WTC11 (cell line): ENCODE measurements at regions not wholly inside any gene's neighbourhood (a gene's known extent, or its start where the extent isn't known, plus 50 kb on each side); places are given as distances from the start of the nearest gene placed in this dataset.
A peak's percentile ranks its signal among the peaks of the same experiment; 100 is the strongest.

Experiments
- ATAC-seq: fragments of 200-7000 bp; cut with Tn5 transposase; 2 replicates; pipeline ENCODE4 v1.10.0; 2021; ENCODE audit warnings: mild to moderate bottlenecking, moderate library complexity
- CTCF ChIA-PET: fragments of 300-600 bp; sonication (Branson Sonifier 250); formaldehyde crosslinking; loops from one replicate; lab custom pipeline; 2021; ENCODE audit warnings: antibody characterized with exemption; lab: Charles Lee
- POLR2A ChIA-PET: fragments of 350-600 bp; sonication (Branson Sonifier 250); formaldehyde crosslinking; loops from one replicate; lab custom pipeline; 2021; ENCODE audit warnings: antibody characterized with exemption; lab: Charles Lee
- DNase-seq: peaks from one replicate; pipeline ENCODE4 v3.0.0; 2021; ENCODE audit warnings: low spot score
- H3K27ac Mint-ChIP-seq: 2 replicates; pipeline ENCODE4 v1.8.0; 2021; ENCODE audit warnings: mixed read lengths
- H3K27me3 Mint-ChIP-seq: 2 replicates; pipeline ENCODE4 v1.8.0; 2021; ENCODE audit warnings: low read depth, mild to moderate bottlenecking, moderate library complexity, mixed read lengths
- H3K36me3 Mint-ChIP-seq: 2 replicates; pipeline ENCODE4 v1.8.0; 2021; ENCODE audit warnings: mixed read lengths
- H3K4me1 Mint-ChIP-seq: 2 replicates; pipeline ENCODE4 v1.8.0; 2022; ENCODE audit warnings: mixed read lengths
- H3K4me3 Mint-ChIP-seq: 2 replicates; pipeline ENCODE4 v1.8.0; 2021; ENCODE audit warnings: mild to moderate bottlenecking, moderate library complexity, mixed read lengths
- H3K9me3 Mint-ChIP-seq: 2 replicates; pipeline ENCODE4 v1.8.0; 2021; ENCODE audit warnings: mixed read lengths
- ATF1 ChIP-seq: sonication (generic); formaldehyde crosslinking; IDR thresholded peaks from 2 replicates; pipeline ENCODE4 v1.8.1; 2023; ENCODE audit warnings: mild to moderate bottlenecking, moderate library complexity, missing genetic modification reagents
- ELF4 ChIP-seq: sonication (generic); formaldehyde crosslinking; IDR thresholded peaks from 2 replicates; pipeline ENCODE4 v1.8.1; 2022; ENCODE audit warnings: low read depth, mild to moderate bottlenecking, moderate library complexity, missing genetic modification reagents
- EMX1 ChIP-seq: fragments of 250-450 bp; sonication (Bioruptor Pico); IDR thresholded peaks from 2 replicates; pipeline ENCODE4 v1.8.0; 2021; ENCODE audit warnings: mild to moderate bottlenecking
- ETV6 ChIP-seq: sonication (generic); formaldehyde crosslinking; IDR thresholded peaks from 2 replicates; pipeline ENCODE4 v1.8.1; 2022; ENCODE audit warnings: mild to moderate bottlenecking, missing genetic modification reagents
- GTF2I ChIP-seq: fragments of 250-450 bp; sonication (Bioruptor Pico); conservative IDR thresholded peaks from 2 replicates; pipeline ENCODE4 v1.4.0; 2021; ENCODE audit warnings: mild to moderate bottlenecking
- HMGA2 ChIP-seq: fragments of 250-450 bp; sonication (Bioruptor Pico); IDR thresholded peaks from 2 replicates; pipeline ENCODE4 v1.4.0; 2021; ENCODE audit warnings: mild to moderate bottlenecking, moderate library complexity
- JUN ChIP-seq: sonication (generic); formaldehyde crosslinking; IDR thresholded peaks from 2 replicates; pipeline ENCODE4 v1.8.0; 2023; ENCODE audit warnings: mild to moderate bottlenecking, missing genetic modification reagents
- MAX ChIP-seq: sonication (generic); formaldehyde crosslinking; IDR thresholded peaks from 2 replicates; pipeline ENCODE4 v1.8.0; 2022; ENCODE audit warnings: mild to moderate bottlenecking, missing genetic modification reagents
- MYBL2 ChIP-seq: sonication (generic); formaldehyde crosslinking; IDR thresholded peaks from 2 replicates; pipeline ENCODE4 v1.8.1; 2023; ENCODE audit warnings: mild to moderate bottlenecking, moderate library complexity, missing genetic modification reagents
- NFATC4 ChIP-seq: fragments of 250-450 bp; sonication (Bioruptor Pico); IDR thresholded peaks from 2 replicates; pipeline ENCODE4 v1.9.0; 2021; ENCODE audit warnings: mild to moderate bottlenecking
- TCF7 ChIP-seq: sonication (generic); formaldehyde crosslinking; IDR thresholded peaks from 2 replicates; pipeline ENCODE4 v1.8.0; 2022; ENCODE audit warnings: mild to moderate bottlenecking, low read depth, missing genetic modification reagents, moderate library complexity
- TEAD4 ChIP-seq: sonication (generic); formaldehyde crosslinking; IDR thresholded peaks from 2 replicates; pipeline ENCODE4 v1.8.0; 2022; ENCODE audit warnings: mild to moderate bottlenecking, missing genetic modification reagents
- USF2 ChIP-seq: sonication (generic); formaldehyde crosslinking; IDR thresholded peaks from 2 replicates; pipeline ENCODE4 v1.8.1; 2023; ENCODE audit warnings: mild to moderate bottlenecking, missing genetic modification reagents, moderate library complexity
- ZMAT4 ChIP-seq: fragments of 250-450 bp; sonication (Bioruptor Pico); IDR thresholded peaks from 2 replicates; pipeline ENCODE4 v1.9.0; 2021; ENCODE audit warnings: mild to moderate bottlenecking
- ZSCAN18 ChIP-seq: fragments of 250-450 bp; sonication (Bioruptor Pico); IDR thresholded peaks from 2 replicates; pipeline ENCODE4 v2.1.2; 2022; ENCODE audit warnings: mild to moderate bottlenecking, moderate library complexity
- TF ChIP-seq, protein P1 (sequence below): sonication (generic); formaldehyde crosslinking; IDR thresholded peaks from 2 replicates; pipeline ENCODE4 v1.8.1; 2023; ENCODE audit warnings: mild to moderate bottlenecking, missing genetic modification reagents, moderate library complexity
- TF ChIP-seq, protein P2 (sequence below): fragments of 250-450 bp; sonication (Bioruptor Pico); IDR thresholded peaks from 2 replicates; pipeline ENCODE4 v1.9.0; 2021; ENCODE audit warnings: mild to moderate bottlenecking, borderline replicate concordance
- TF ChIP-seq, protein P3 (sequence below): fragments of 250-450 bp; sonication (Bioruptor Pico); IDR thresholded peaks from 2 replicates; pipeline ENCODE4 v1.8.0; 2021; ENCODE audit warnings: mild to moderate bottlenecking
- TF ChIP-seq, protein P4 (sequence below): sonication (generic); formaldehyde crosslinking; IDR thresholded peaks from 2 replicates; pipeline ENCODE4 v1.8.0; 2022; ENCODE audit warnings: mild to moderate bottlenecking, missing genetic modification reagents

DNA sequence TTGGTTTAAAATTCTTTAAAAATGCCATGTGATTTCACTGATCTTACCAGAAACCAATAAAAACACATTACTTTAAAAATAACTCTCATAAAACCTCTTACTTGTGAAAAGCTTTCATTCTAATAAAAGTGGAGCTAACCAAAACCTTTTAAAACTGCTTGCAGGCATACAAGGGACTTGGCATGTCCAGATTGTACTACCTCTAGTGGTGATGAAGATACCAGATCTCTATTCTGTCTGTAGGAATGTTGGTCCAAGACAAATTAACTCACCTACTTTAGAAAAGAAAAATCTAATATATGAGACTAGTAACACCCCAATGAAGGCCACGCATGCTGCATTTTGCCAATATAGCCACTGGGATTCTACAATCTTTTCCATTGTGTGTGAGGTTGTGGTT, 151.0 kb upstream of the SALL1 start:
- ChIA-PET POLR2A (no interaction called here), CTCF (no interaction called here)
- no peak for TF ChIP-seq JUN (CRISPR knock-in tag)
- no peak for TF ChIP-seq ELF4 (CRISPR knock-in tag)
- Mint-ChIP-seq H3K27ac (no peak overlapping the region), H3K4me3 (no peak overlapping the region), H3K4me1 (peaks cover 12% of the 10 kb centered on the region), H3K9me3 (peaks cover 40% of the 10 kb centered on the region), H3K36me3 (peaks cover 22% of the 10 kb centered on the region), H3K27me3 (no peaks in the 10 kb centered on the region; the same call in 1 of the 2 replicates)
- ATAC-seq (no peak), DNase-seq (no peak)

- Mint-ChIP-seq H3K36me3 (peaks cover 32% of the 10 kb centered on the region), H3K27ac (no peak overlapping the region), H3K4me1 (no peaks in the 10 kb centered on the region), H3K9me3 (peaks cover 57% of the 10 kb centered on the region), H3K4me3 (no peak overlapping the region), H3K27me3 (no peaks in the 10 kb centered on the region; the same call in 1 of the 2 replicates)
- DNase-seq (no peak), ATAC-seq (no peak)
- no peak for TF ChIP-seq MYBL2 (CRISPR knock-in tag)
- no peak for TF ChIP-seq TEAD4 (CRISPR knock-in tag)
- TF ChIP-seq MAX, result no peak
- TF ChIP-seq, protein P1, sequence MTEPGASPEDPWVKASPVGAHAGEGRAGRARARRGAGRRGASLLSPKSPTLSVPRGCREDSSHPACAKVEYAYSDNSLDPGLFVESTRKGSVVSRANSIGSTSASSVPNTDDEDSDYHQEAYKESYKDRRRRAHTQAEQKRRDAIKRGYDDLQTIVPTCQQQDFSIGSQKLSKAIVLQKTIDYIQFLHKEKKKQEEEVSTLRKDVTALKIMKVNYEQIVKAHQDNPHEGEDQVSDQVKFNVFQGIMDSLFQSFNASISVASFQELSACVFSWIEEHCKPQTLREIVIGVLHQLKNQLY (CRISPR knock-in tag), result no peak
- no peak for TF ChIP-seq TCF7 (CRISPR knock-in tag)
- no peak for TF ChIP-seq ETV6 (CRISPR knock-in tag)
- no peak for TF ChIP-seq ZSCAN18
- CTCF ChIA-PET, result no interaction called here
- POLR2A ChIA-PET, result no interaction called here
Measured at GRCh38 chr16:51298800-51299199, 147.7 kb upstream of the SALL1 start.

GRCh38 chr16:51290442-51291285, 139.6 kb upstream of the SALL1 start:
- ATAC-seq (peak; percentile 90), DNase-seq (peak; percentile 15)
- Mint-ChIP-seq H3K36me3 (peaks cover 11% of the 10 kb centered on the region; the same call in 1 of the 2 replicates), H3K9me3 (peaks cover 13% of the 10 kb centered on the region), H3K27me3 (no peaks in the 10 kb centered on the region), H3K4me3 (peak overlapping the region; percentile 8; the same call in 1 of the 2 replicates), H3K27ac (peak overlapping the region; percentile 50), H3K4me1 (peaks cover 37% of the 10 kb centered on the region)
- TF ChIP-seq HMGA2 (CRISPR knock-in tag), result no peak
- TF ChIP-seq ATF1 (CRISPR knock-in tag), result no peak
- TF ChIP-seq, protein P2, sequence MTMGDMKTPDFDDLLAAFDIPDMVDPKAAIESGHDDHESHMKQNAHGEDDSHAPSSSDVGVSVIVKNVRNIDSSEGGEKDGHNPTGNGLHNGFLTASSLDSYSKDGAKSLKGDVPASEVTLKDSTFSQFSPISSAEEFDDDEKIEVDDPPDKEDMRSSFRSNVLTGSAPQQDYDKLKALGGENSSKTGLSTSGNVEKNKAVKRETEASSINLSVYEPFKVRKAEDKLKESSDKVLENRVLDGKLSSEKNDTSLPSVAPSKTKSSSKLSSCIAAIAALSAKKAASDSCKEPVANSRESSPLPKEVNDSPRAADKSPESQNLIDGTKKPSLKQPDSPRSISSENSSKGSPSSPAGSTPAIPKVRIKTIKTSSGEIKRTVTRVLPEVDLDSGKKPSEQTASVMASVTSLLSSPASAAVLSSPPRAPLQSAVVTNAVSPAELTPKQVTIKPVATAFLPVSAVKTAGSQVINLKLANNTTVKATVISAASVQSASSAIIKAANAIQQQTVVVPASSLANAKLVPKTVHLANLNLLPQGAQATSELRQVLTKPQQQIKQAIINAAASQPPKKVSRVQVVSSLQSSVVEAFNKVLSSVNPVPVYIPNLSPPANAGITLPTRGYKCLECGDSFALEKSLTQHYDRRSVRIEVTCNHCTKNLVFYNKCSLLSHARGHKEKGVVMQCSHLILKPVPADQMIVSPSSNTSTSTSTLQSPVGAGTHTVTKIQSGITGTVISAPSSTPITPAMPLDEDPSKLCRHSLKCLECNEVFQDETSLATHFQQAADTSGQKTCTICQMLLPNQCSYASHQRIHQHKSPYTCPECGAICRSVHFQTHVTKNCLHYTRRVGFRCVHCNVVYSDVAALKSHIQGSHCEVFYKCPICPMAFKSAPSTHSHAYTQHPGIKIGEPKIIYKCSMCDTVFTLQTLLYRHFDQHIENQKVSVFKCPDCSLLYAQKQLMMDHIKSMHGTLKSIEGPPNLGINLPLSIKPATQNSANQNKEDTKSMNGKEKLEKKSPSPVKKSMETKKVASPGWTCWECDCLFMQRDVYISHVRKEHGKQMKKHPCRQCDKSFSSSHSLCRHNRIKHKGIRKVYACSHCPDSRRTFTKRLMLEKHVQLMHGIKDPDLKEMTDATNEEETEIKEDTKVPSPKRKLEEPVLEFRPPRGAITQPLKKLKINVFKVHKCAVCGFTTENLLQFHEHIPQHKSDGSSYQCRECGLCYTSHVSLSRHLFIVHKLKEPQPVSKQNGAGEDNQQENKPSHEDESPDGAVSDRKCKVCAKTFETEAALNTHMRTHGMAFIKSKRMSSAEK (CRISPR knock-in tag), result no peak
- no peak for TF ChIP-seq EMX1 (CRISPR knock-in tag)
- TF ChIP-seq, protein P1 (CRISPR knock-in tag), result no peak
- no peak for TF ChIP-seq ZMAT4 (CRISPR knock-in tag)
- TF ChIP-seq TCF7 (CRISPR knock-in tag), result no peak
- TF ChIP-seq, protein P3, sequence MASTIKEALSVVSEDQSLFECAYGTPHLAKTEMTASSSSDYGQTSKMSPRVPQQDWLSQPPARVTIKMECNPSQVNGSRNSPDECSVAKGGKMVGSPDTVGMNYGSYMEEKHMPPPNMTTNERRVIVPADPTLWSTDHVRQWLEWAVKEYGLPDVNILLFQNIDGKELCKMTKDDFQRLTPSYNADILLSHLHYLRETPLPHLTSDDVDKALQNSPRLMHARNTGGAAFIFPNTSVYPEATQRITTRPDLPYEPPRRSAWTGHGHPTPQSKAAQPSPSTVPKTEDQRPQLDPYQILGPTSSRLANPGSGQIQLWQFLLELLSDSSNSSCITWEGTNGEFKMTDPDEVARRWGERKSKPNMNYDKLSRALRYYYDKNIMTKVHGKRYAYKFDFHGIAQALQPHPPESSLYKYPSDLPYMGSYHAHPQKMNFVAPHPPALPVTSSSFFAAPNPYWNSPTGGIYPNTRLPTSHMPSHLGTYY (CRISPR knock-in tag), result no peak
- TF ChIP-seq, protein P4, sequence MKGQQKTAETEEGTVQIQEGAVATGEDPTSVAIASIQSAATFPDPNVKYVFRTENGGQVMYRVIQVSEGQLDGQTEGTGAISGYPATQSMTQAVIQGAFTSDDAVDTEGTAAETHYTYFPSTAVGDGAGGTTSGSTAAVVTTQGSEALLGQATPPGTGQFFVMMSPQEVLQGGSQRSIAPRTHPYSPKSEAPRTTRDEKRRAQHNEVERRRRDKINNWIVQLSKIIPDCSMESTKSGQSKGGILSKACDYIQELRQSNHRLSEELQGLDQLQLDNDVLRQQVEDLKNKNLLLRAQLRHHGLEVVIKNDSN (CRISPR knock-in tag), result no peak
- TF ChIP-seq NFATC4 (CRISPR knock-in tag), result no peak
- no peak for TF ChIP-seq USF2 (CRISPR knock-in tag)
- TF ChIP-seq GTF2I (CRISPR knock-in tag), result no peak
- CTCF ChIA-PET, result interaction anchor here (1.2 to 1.7 kb wide), 2 partner anchors 277 to 484 kb away, joined by 3 read pairs; no protein-coding TSS in a partner anchor
- POLR2A ChIA-PET, result no interaction called here
